Activated T-helper 9 cell treated with anti-CD3 and anti-CD28 coated beads, Interleukin-2, amount 50 U/mL, for 16 hours (primary cell): ENCODE measurements at regions not wholly inside any gene's neighbourhood (a gene's known extent, or its start where the extent isn't known, plus 50 kb on each side); places are given as distances from the start of the nearest gene placed in this dataset.

ENCODE experiments used
- DNase-seq: peaks from one replicate; pipeline ENCODE4 v3.0.0-alpha.2; 2020; ENCODE audit warnings: low read depth

DNA sequence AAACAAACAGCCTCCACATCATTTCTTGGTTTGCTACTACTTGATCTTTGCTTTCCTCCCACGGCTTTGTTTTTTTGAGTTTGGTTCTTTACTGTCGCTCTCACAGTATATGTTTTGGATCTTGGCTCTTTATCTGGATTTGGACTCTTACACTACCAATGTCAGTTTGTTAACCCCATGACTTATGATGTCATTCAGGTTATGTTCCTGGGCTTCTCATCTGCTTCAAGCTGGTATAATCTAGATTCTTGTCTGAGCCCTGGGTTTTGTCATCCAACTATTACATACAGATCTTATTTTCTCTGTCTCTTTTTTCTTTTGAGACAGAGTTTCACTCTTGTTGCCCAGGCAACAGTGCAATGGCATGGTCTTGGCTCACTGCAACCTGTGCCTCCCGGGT, 482.9 kb upstream of the TEX13C start:
- DNase-seq = no peak

DNA sequence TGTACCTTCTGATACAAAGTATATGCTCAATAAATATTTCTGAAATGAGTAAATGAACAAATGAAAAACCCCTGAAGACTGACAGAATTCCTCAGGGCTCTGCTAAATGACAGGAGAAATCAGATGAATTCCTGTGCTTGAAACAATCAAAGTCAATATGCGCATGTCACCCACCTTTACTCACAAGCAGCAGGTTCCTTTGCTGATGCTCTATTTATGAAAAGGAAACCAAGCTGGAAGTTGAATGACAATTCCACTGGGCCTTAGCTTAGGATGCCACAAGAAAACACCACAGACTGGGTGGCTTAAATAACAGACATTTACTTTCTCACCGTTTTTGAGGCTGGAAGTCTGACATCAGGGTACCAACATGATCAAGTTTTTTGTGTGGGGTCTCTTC, 477.5 kb upstream of the TEX13C start:
- no peak for DNase-seq

DNA sequence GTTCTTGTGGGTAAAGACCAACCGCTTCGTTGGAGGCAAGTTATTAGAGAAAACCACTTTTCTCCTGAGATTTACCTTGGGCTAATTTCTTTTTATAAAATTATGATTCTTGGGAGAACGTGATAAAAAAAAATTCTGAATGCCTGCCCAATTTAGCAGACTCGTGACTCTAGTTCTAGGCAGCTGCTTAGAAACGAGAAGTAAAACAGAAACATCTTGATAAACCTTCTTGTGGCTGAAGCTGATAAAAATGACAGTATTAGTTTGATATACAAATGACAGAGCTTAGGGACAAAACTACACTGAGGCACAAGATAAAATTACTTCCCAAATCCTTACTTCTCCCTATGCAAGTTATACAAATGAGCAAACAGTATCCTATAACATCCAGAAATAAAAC, 458.9 kb upstream of the TEX13C start:
- no peak for DNase-seq

DNA sequence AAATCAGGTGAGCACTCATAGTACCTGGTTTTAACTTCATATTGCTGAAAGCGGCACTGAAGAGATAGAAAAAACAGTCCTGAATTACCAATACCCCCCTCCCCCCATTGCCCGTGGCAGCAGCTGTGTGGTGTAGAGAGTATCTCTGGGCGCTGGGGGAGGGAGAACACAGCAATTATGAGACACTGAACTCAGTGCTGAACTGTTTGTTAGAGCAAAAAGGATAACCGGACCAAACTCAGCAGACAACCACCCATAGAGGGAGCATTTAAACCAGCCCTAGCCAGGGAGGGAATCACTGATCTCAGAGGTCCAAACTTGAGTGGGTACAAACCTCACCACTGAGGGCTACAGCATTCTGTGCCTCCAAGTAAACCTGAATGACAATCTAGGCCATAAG, 457.4 kb upstream of the TEX13C start:
- DNase-seq = no peak

DNA sequence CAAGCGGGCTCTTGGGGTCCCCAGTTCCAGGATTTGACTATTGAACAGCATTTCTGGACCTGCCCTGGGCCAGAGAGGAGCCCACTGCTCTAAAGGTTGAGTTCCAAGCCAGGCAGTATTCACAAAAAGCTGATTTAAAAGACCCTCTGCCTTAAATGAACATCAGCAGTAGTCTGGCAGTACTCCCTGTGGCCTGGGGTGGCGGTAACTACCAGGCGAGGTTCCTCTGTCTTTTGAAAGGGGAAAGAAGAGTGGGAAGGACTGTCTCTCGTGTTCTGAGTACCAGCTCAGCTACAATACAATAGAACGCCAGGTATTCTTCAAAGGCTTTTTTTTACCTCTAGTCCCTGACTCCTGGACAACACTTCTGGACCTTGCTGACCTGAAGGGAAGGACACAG, 456.4 kb upstream of the TEX13C start:
- no peak for DNase-seq

DNA sequence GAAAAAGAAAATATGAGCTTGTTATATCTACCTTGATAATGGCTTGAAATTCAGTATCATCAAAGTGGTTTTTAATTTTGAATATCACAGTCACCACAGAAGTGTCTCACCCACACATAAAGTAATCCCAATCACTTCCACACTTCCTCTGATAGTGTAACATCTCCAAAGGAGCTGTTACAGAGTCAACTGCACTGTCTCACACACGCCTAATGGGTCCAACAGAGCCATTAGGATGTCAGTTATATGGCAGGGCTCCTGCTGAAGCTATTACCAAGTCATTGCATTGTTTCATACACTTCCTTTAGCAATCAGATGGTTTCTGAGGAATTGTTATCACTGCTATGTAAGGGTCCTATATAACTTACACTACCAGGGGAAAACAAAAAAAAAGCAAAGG, 432.1 kb upstream of the TEX13C start:
- no peak for DNase-seq

DNA sequence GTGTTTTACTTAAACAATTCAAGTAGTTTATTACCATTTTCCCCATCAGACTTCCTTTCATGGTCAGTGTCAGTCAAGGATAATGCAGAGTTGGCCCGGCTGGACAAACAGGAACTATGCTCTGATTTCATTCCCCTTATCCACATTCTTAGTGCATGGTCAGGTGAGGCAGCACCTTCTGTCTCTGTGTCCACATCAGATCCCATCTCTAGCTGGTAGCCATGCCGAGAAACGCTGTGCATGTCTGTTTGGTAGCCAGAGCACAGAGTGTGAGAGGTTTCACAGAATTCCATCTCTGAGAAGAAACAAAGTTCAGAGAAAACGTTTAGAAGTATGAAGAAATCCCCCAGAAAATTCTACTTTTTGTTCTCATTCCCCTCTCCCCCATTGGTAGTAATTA, 423.7 kb upstream of the TEX13C start:
- no peak for DNase-seq

DNA sequence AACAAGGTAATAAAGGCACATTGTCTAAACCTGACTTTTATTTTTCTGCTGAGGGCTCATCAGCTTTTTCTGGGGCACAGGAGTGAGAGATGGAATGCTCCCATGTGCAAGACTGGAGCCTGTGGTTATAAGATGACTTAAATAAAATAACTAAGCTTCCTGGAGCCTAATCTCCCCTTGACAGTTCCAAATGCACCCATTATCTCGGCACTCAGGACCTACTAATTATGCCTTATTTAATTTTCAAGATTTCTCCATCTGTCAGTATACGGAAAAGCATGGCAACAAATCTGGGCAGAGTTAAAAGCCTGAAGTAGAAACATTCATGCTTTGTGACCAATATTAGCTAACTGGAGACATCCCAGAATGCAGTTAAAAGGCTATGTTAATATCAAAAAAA, 416.7 kb upstream of the TEX13C start:
- DNase-seq = no peak

DNA sequence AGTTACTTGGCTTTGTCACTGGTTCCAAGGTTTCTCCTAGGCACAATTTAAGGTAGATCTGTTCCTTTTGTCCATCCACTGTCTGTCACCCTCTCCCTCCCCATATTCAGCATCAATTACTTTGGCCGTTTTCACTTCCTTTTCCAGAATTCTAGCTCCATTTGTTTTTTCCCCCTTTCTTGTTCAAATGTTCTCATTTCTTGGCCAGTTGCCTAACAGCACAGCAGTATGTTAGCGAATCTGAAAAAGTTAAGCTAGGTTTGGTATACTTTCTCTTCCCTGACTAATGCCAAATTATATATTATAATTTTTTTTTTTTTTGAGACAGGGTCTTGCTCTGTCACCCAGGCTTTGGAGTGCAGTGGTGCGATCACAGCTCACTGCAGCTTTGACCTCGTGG, 409.1 kb upstream of the TEX13C start:
- no peak for DNase-seq

DNA sequence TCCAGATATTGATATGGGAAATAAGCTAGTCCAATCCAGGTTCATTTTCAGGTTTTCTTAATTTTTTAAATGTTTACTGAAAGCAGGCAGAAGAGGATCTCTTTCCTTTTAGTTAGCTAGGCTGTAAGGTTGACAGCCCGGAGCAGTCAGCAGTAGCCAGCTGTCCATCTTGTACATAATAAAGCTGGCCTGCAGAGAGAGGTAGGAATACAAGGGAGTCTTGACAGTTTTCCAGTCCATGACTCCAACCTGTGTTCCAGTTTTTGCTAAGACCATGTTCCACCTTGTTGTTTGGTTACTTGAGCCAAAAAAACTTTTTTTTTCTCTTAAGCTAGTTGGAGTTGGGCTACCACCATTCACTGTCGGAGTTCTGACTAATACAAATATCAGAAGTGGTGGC, 402.7 kb upstream of the TEX13C start:
- DNase-seq = no peak

DNA sequence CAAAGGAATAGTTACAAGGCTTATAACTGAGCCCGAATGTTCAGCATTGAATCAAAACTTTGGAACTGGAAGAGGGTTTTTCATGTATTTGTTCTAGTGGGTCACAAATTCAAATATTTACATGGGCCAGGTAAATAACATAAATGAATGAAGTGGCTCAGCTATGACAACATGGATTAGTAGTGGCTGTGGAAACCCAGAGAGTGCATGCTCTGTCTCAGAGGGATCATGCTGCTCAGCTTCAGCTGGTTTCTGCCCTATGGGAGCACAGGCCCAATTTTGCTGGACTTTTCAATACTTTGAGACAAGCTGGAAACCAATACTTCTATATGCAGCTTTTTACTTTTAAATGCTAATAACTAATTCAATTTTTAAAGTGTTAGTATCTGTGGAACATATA, 394.0 kb upstream of the TEX13C start:
- no peak for DNase-seq

DNA sequence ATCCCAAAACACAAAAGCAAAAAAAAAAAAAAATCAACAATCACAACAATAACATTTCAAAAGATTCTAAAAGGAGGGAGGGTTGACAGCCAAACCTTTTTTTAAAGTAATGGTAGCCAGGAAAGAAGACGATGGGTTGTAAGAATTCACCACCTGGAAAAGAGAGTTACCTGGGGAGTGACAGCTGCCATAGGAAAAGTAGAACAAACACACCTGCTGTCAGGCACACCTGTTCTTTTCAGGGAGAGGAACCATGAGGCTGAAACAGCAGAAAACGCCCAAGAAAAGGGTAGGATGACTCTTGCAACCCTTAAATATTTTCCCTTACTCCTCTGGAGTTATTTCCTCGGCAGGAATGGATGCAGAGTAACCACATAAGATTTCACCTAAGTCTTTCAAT, 388.4 kb upstream of the TEX13C start:
- DNase-seq = no peak

DNA sequence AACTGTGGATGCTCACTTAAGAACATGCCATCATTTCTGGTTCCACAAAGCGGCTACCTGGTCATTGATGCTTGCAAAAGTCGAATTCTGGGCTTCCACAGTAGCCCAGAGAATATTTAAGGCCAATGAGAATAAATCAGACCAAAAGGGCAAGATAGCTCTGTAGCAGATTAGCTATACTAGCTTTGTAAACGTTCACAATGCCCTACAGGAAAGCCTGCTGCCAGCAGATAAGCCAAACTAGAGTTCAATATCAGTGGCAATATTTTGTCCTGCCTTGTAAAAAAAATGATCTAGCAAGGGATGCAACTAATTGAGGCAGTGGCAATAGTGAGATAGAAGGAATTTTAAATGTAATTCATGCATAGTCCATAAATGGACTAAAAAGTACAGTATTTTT, 387.7 kb upstream of the TEX13C start:
- no peak for DNase-seq

DNA sequence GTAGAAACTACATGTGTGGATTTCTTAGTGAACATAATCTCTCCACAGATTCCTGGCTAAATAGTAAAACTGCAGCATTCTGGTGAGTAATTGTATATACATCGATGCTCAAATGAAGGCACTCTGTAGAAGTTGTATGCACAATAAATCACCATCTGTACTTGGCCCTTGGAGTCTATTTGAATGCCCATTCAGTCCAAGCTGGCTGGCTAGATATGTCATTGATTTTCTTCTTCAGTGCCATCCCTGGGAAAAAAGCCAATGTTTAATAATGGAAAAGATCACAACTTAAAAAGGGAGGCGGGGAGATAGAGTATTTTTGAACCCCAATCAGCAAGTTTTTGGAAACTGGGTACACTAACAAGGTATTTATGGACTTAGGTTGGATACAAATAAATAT, 381.0 kb upstream of the TEX13C start:
- DNase-seq = no peak

DNA sequence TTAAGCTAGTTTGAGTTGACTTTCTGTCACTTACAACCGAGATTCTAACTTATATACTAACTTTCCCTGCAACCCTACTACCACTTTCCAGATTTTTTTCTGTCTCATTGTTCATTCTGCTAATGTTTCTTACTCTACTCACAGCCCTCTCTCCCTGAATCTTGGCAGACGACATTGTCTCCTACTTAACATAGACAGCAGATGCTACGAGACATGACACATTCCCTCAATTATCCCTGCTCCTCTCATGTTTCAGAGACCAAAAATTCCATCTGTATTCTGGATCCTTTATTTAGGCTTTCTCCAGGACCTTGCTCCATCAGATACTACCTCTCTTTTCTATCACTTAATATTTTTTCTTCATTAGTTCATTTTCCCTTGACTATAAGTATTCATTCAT, 379.1 kb upstream of the TEX13C start:
- DNase-seq = no peak

DNA sequence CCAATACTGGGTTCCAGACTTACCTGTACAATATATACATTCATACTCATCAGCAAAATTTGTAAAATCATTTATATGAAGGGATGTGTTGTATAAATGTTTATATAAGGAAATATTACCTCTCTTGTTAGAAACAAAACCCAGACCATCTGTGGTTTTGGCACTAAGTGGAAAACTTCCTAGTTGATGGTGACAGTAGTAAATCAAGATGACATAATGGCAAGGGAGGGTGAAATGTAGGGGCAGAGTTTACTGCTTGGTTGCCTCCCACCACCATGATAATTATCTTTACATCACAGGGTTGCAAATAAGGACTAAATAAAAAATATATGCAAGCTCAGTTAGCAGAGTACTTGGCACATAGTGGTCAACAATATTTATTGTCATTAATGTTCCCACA, 365.3 kb upstream of the TEX13C start:
- no peak for DNase-seq

DNA sequence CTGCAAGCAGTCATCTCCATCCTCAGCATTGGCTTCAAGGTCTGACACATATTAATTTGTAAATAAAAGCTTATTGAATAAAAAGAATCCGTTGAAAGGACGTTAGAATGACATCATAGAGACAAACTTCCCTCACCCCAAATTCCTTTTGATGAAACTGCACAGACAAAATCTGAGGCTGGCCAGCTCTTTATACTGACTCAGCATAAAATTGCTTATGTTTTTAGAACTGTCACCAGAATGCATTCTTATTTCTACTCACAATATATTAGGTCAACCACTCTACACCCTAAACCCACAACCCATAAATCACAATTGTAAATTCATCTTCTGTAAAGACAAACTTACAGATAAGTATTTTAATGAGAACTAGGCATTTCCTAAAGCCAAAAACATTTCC, 359.2 kb upstream of the TEX13C start:
- DNase-seq = no peak

DNA sequence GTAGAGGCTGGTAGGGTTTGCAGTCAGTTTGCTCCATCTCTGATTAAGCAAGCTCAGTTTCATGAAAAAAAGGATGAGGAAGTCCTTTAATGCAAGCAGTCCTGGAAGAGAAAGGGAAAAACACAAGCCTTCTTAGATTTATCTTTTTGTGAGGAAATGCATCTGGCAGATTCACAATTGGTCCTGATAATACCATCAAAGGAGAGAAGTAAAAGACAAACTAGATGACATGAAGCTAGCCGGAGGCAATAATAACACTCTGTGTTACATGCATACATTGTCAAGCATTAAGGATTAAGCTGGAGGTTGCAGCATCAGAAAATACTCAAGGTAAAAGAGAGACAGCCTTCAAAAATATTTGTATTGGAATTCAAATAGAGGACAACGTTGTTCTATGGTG, 356.0 kb upstream of the TEX13C start, which contains the start of gene TENM1:
Gene TENM1, minus strand, starts transcription at position 101 of the 400 bp plus-strand sequence.
- no peak for DNase-seq

DNA sequence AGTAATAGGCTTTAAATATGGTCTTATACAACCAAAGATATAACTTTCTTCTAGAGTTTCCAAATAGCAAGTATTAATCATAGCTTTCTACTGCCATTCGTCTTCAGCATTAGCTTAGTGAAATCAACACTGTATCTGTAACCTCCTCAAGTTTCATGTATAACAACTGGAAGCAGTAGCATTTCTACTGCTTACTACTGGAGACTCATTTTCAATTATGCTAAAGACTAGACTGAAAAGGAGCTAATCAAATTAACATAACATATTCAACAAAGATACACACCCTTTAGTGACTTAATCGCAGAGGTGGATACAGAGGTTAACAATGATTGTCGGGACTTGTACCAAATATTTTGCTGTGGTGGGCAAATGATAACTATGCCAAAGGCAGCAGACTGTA, 344.2 kb upstream of the TEX13C start:
- no peak for DNase-seq

DNA sequence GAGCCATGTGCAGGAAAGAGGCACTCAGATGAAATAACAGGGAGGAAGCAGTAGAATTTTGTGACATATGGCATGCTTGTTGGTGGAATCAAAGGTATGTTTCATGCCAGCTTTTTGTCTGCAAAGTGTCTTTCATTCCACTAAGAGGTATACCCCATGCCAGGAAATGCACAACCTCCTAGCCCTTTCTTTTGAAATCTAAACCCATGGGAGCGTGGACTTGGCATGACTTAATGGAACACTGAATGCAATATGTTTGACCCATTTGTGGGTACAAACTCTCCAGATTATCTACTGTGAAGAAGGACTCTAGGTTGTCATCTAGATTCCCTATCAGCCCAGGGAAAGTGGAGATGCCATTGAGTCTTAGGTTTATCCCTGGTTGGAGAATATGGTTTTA, 338.3 kb upstream of the TEX13C start:
- DNase-seq = no peak

DNA sequence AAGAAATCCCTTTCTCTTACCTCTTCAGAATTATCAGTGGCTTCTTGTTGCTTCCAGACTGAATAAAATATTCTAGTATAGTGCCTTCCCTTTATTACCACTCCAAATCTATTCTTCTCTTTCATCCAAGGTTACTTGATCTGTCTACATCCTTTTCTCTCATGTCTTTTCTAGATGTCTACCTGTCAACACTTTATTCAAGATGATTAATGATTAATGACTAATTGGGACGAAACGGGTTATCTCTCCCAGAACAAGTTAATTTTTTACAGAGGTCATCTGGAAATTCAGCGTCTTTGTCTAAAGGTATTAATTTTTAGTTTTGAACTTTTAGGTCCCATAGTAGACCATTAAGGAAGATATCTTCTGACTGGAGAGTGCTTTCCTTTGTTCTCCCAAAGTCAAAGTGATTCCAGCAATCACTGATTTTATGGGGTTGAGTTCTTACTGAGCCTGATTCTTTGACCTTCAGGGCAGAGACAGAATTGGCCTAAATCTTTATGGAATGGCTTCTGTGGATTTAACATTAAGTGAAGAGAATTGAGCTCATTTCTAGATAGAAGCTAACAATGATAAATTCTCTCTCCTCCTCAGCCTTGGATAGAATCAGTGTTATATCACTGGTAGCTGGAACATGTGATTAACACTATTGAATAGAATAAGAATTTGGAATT, 335.4 kb upstream of the TEX13C start:
- DNase-seq = no peak

DNA sequence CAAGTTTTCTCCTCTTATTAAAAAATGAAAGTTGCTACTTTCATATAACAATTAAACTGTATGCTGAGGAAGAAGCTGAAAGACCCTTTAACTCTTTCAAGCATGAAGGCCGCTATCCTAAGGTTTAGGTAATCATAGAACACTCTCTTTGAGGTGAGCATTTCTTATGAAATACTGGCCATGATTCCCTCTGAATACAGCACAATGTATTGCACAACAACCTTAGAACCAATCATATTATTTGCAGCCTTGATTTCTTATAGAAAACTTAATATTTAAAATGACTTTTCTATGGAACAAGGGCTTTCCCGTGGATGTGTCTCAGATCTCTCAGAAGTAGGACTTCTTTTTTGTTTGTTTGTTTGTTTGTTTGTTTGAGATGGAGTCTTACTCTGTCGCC, 333.4 kb upstream of the TEX13C start:
- no peak for DNase-seq

DNA sequence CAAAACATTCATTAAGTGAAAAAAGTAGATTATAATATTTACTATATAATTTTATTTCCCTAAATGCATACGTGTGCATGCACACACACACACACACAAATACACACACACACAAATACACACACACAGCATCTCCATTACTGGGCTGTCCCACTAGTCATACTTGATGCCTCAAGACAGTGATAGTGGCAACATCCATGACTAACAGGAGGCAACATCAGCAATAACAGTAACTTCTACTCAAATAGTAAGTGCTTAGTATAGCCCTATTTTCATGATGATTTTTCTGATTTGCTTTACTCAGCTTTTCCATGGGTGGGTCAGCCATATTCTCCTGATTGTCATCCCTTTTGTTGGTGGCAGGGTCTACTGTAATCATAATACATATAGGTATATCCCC, 325.9 kb upstream of the TEX13C start:
- no peak for DNase-seq

DNA sequence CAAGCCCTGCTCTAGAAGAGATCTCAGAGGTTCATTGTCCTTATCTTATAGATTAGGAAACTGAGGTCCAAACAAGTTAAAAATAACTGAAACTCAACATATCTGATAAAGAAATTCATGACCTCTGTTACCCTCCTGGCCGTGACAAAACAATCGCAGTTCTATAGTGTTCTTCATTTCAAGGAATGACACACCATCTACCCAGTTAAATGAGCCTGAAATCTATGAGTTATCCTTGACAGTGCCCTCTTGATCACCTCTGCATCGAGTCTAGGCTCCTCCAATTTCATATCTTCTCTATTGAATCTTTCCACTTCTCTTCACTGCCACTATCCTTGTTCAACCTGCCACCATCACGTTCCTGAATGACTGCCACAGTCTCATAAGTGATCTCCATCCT, 325.3 kb upstream of the TEX13C start:
- no peak for DNase-seq
